H9 (cell line): ENCODE measurements at regions not wholly inside any gene's neighbourhood (a gene's known extent, or its start where the extent isn't known, plus 50 kb on each side); places are given as distances from the start of the nearest gene placed in this dataset.

Source experiments
- DNase-seq: peaks from one replicate; pipeline ENCODE4 v3.0.0-alpha.2; 2017
- H2AFZ ChIP-seq: one replicate; pipeline ENCODE4 v1.6.1; 2013; ENCODE audit warnings: mild to moderate bottlenecking, low read length, control low read depth, moderate library complexity
- H2AK5ac ChIP-seq: 2 replicates; pipeline ENCODE4 v1.6.1; 2013; ENCODE audit warnings: low read length, control low read depth, mixed read lengths; ENCODE audit not compliant: insufficient read length
- H2BK120ac ChIP-seq: one replicate; pipeline ENCODE4 v1.6.1; 2013; ENCODE audit warnings: low read depth, mild to moderate bottlenecking, low read length, control low read depth, inconsistent platforms; ENCODE audit not compliant: poor library complexity, severe bottlenecking
- H2BK12ac ChIP-seq: 2 replicates; pipeline ENCODE4 v1.6.1; 2013; ENCODE audit warnings: low read length, control low read depth, mixed read lengths, low read depth; ENCODE audit not compliant: insufficient read length
- H2BK15ac ChIP-seq: 2 replicates; pipeline ENCODE4 v1.6.1; 2013; ENCODE audit warnings: low read depth, low read length, control low read depth
- H2BK20ac ChIP-seq: one replicate; pipeline ENCODE4 v1.6.1; 2013; ENCODE audit warnings: low read depth, mild to moderate bottlenecking, low read length, control low read depth, inconsistent platforms; ENCODE audit not compliant: poor library complexity, severe bottlenecking
- H2BK5ac ChIP-seq: 2 replicates; pipeline ENCODE4 v1.6.1; 2013; ENCODE audit warnings: low read length, control low read depth, mixed read lengths; ENCODE audit not compliant: insufficient read length
- H3K14ac ChIP-seq: 2 replicates; pipeline ENCODE4 v1.6.1; 2013; ENCODE audit warnings: low read length, control low read depth; ENCODE audit not compliant: insufficient read depth
- H3K18ac ChIP-seq: 2 replicates; pipeline ENCODE4 v1.6.1; 2013; ENCODE audit warnings: low read depth, mild to moderate bottlenecking, mixed read lengths, low read length, control low read depth; ENCODE audit not compliant: insufficient read length
- H3K23ac ChIP-seq: 2 replicates; pipeline ENCODE4 v1.6.1; 2013; ENCODE audit warnings: low read length, control low read depth, mixed read lengths, low read depth; ENCODE audit not compliant: insufficient read length
- H3K23me2 ChIP-seq: 2 replicates; pipeline ENCODE4 v1.6.1; 2013; ENCODE audit warnings: low read depth, mild to moderate bottlenecking, mixed read lengths, low read length, control low read depth; ENCODE audit not compliant: insufficient read length, poor library complexity, severe bottlenecking
- H3K27ac ChIP-seq: 2 replicates; pipeline ENCODE4 v1.5.1; 2013; ENCODE audit warnings: low read length, control low read depth, mixed read lengths, low read depth; ENCODE audit not compliant: insufficient read length
- H3K27me3 ChIP-seq: 2 replicates; pipeline ENCODE4 v1.6.1; 2013; ENCODE audit warnings: low read length, control low read depth, inconsistent platforms; ENCODE audit not compliant: insufficient read depth
- H3K4ac ChIP-seq: 2 replicates; pipeline ENCODE4 v1.6.1; 2013; ENCODE audit warnings: low read depth, mild to moderate bottlenecking, control low read depth, inconsistent platforms, low read length, moderate library complexity
- H3K4me1 ChIP-seq: 2 replicates; pipeline ENCODE4 v1.6.1; 2013; ENCODE audit warnings: low read length, control low read depth, inconsistent platforms; ENCODE audit not compliant: insufficient read depth
- H3K4me2 ChIP-seq: 2 replicates; pipeline ENCODE4 v1.6.1; 2013; ENCODE audit warnings: low read length, control low read depth, mixed read lengths; ENCODE audit not compliant: insufficient read length, insufficient read depth
- H3K56ac ChIP-seq: 2 replicates; pipeline ENCODE4 v1.6.1; 2013; ENCODE audit warnings: low read depth, mild to moderate bottlenecking, mixed read lengths, low read length, control low read depth; ENCODE audit not compliant: insufficient read length
- H3K79me1 ChIP-seq: 2 replicates; pipeline ENCODE4 v1.6.1; 2013; ENCODE audit warnings: low read depth, mild to moderate bottlenecking, moderate library complexity, low read length, control low read depth, inconsistent platforms; ENCODE audit not compliant: insufficient read depth, poor library complexity, severe bottlenecking
- H3K79me2 ChIP-seq: 2 replicates; pipeline ENCODE4 v1.6.1; 2013; ENCODE audit warnings: low read length, control low read depth, inconsistent platforms; ENCODE audit not compliant: insufficient read depth
- H3K9ac ChIP-seq: 2 replicates; pipeline ENCODE4 v1.6.1; 2013; ENCODE audit warnings: low read length, control low read depth, mixed read lengths; ENCODE audit not compliant: insufficient read length; ENCODE audit errors: extremely low read depth
- H3K9me3 ChIP-seq: one replicate; pipeline ENCODE4 v1.6.1; 2013; ENCODE audit warnings: low read depth, low read length, inconsistent platforms; ENCODE audit not compliant: control insufficient read depth
- H3T11ph ChIP-seq: one replicate; pipeline ENCODE4 v1.6.1; 2013; ENCODE audit warnings: mild to moderate bottlenecking, low read length, control low read depth, inconsistent platforms
- H4K20me1 ChIP-seq: one replicate; pipeline ENCODE4 v1.6.1; 2013; ENCODE audit not compliant: control insufficient read depth, insufficient read length, insufficient read depth
- H4K5ac ChIP-seq: 2 replicates; pipeline ENCODE4 v1.6.1; 2013; ENCODE audit warnings: low read depth, mild to moderate bottlenecking, mixed read lengths, low read length, control low read depth; ENCODE audit not compliant: insufficient read length
- H4K8ac ChIP-seq: replicated peaks from 2 replicates; pipeline ENCODE4 v1.6.1; 2013; ENCODE audit warnings: low read length, control low read depth, mixed read lengths, low read depth; ENCODE audit not compliant: insufficient read length
- H4K91ac ChIP-seq: 2 replicates; pipeline ENCODE4 v1.6.1; 2013; ENCODE audit warnings: low read depth, mild to moderate bottlenecking, moderate library complexity, mixed read lengths, low read length, control low read depth; ENCODE audit not compliant: insufficient read length
- H3K27ac Mint-ChIP-seq, 3 experiments: 2 replicates in 2 of 3; 3 replicates in 1 of 3; pipeline ENCODE4 v1.8.0; 2020 to 2021; ENCODE audit warnings: mixed read lengths in 3 of 3, mild to moderate bottlenecking in 1 of 3, moderate library complexity in 1 of 3
- H3K27me3 Mint-ChIP-seq: 2 replicates; pipeline ENCODE4 v1.8.0; 2021; ENCODE audit warnings: low read depth, mild to moderate bottlenecking, moderate library complexity, mixed read lengths
- H3K36me3 Mint-ChIP-seq, 3 experiments: 2 replicates in 2 of 3; 3 replicates in 1 of 3; pipeline ENCODE4 v1.8.0; 2020 to 2021; ENCODE audit warnings: low read depth in 3 of 3, mixed read lengths in 3 of 3; ENCODE audit not compliant: insufficient read depth in 1 of 3
- H3K4me1 Mint-ChIP-seq, 2 experiments: 2 replicates each; pipeline ENCODE4 v1.8.0; 2020; ENCODE audit warnings: mixed read lengths in 2 of 2
- H3K4me3 Mint-ChIP-seq, 2 experiments: 2 replicates in 1 of 2; 3 replicates in 1 of 2; pipeline ENCODE4 v1.8.0; 2020 to 2021; ENCODE audit warnings: mild to moderate bottlenecking in 2 of 2, mixed read lengths in 2 of 2, moderate library complexity in 1 of 2
- H3K9me3 Mint-ChIP-seq, 2 experiments: 2 replicates in 1 of 2; 3 replicates in 1 of 2; pipeline ENCODE4 v1.8.0; 2020; ENCODE audit warnings: mild to moderate bottlenecking in 2 of 2, mixed read lengths in 2 of 2, moderate library complexity in 1 of 2
- WGBS: extraction: QIAGEN DNeasy Blood & Tissue Kit; methylation state at CpG from one replicate; pipeline ENCODE4 v1.1.7; 2013; ENCODE audit warnings: missing lambda C conversion rate, low lambda C conversion rate, mixed read lengths; ENCODE audit not compliant: insufficient read length; ENCODE audit errors: extremely low coverage; 5-methylcytosine and 5-hydroxymethylcytosine counted together
- TF ChIP-seq, protein P1 (sequence below): fragments of 200-600 bp; sonication (generic); conservative IDR thresholded peaks from 3 replicates; pipeline ENCODE4 v1.8.0; 2021; ENCODE audit warnings: antibody characterized with exemption, mild to moderate bottlenecking

GRCh38 chr12:94707892-94708291, 57.5 kb upstream of the TMCC3 start:
- H2BK120ac ChIP-seq = no peak overlapping the region
- H3K4me1 Mint-ChIP-seq = peaks cover 0 to 3% of the 10 kb centered on the region in 2 experiments; a peak in 2 of 4 replicates

More at GRCh38 chr12:94707892-94708291, 57.5 kb upstream of the TMCC3 start:
- Histone ChIP-seq H4K8ac (no peak overlapping the region), H3K18ac (no peak overlapping the region), H3T11ph (no peak overlapping the region), H2AFZ (no peak overlapping the region), H3K79me1 (no peaks in the 10 kb centered on the region), H3K27me3 (no peaks in the 10 kb centered on the region), H2BK20ac (no peak overlapping the region), H2BK12ac (no peak overlapping the region), H4K91ac (no peak overlapping the region), H3K4me1 (no peaks in the 10 kb centered on the region), H3K4me2 (no peak overlapping the region), H3K23me2 (no peaks in the 10 kb centered on the region), H3K23ac (no peak overlapping the region), H3K27ac (no peak overlapping the region), H3K56ac (no peak overlapping the region), H4K5ac (no peak overlapping the region), H4K20me1 (no peaks in the 10 kb centered on the region), H2BK15ac (no peak overlapping the region), H3K4ac (no peak overlapping the region), H2BK5ac (no peak overlapping the region), H3K14ac (no peak overlapping the region), H3K79me2 (no peaks in the 10 kb centered on the region), H3K9ac (no peak overlapping the region), H2AK5ac (no peak overlapping the region), H3K9me3 (no peaks in the 10 kb centered on the region)
- TF ChIP-seq, protein P1, sequence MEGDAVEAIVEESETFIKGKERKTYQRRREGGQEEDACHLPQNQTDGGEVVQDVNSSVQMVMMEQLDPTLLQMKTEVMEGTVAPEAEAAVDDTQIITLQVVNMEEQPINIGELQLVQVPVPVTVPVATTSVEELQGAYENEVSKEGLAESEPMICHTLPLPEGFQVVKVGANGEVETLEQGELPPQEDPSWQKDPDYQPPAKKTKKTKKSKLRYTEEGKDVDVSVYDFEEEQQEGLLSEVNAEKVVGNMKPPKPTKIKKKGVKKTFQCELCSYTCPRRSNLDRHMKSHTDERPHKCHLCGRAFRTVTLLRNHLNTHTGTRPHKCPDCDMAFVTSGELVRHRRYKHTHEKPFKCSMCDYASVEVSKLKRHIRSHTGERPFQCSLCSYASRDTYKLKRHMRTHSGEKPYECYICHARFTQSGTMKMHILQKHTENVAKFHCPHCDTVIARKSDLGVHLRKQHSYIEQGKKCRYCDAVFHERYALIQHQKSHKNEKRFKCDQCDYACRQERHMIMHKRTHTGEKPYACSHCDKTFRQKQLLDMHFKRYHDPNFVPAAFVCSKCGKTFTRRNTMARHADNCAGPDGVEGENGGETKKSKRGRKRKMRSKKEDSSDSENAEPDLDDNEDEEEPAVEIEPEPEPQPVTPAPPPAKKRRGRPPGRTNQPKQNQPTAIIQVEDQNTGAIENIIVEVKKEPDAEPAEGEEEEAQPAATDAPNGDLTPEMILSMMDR = no peak
- H3K27me3 Mint-ChIP-seq = peaks cover 1% of the 10 kb centered on the region; the same call in 1 of the 2 replicates
- no peaks in the 10 kb centered on the region; a peak in 1 of 5 replicates for H3K9me3 Mint-ChIP-seq
- no CpG with 5 or more reads among the region's 9 CpGs for WGBS
- H3K27ac Mint-ChIP-seq = no peak overlapping the region
- no peak for DNase-seq
- no peak overlapping the region for H3K4me3 Mint-ChIP-seq
- no peaks in the 10 kb centered on the region for H3K36me3 Mint-ChIP-seq
